ENCODE measurements at regions not wholly inside any gene's neighbourhood (a gene's known extent, or its start where the extent isn't known, plus 50 kb on each side); places are given as distances from the start of the nearest gene placed in this dataset.

GRCh38 chr12:125610971-125611370 lies 545.7 kb downstream of the AACS start:
- TF ChIP-seq, protein P1, sequence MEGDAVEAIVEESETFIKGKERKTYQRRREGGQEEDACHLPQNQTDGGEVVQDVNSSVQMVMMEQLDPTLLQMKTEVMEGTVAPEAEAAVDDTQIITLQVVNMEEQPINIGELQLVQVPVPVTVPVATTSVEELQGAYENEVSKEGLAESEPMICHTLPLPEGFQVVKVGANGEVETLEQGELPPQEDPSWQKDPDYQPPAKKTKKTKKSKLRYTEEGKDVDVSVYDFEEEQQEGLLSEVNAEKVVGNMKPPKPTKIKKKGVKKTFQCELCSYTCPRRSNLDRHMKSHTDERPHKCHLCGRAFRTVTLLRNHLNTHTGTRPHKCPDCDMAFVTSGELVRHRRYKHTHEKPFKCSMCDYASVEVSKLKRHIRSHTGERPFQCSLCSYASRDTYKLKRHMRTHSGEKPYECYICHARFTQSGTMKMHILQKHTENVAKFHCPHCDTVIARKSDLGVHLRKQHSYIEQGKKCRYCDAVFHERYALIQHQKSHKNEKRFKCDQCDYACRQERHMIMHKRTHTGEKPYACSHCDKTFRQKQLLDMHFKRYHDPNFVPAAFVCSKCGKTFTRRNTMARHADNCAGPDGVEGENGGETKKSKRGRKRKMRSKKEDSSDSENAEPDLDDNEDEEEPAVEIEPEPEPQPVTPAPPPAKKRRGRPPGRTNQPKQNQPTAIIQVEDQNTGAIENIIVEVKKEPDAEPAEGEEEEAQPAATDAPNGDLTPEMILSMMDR (conservative IDR thresholded peaks at IDR 0.05; ENCODE audit: low read depth, low read length), result no peak
- no peak for TF ChIP-seq EZH2 (IDR thresholded peaks at IDR 0.05; ENCODE audit: low read length, unreplicated experiment)
- TF ChIP-seq EZH2phosphoT487 (IDR thresholded peaks at IDR 0.05; ENCODE audit: borderline replicate concordance, low read length), result no peak

All from PC-3 (cell line).